ENCODE measurements at regions not wholly inside any gene's neighbourhood (a gene's known extent, or its start where the extent isn't known, plus 50 kb on each side); places are given as distances from the start of the nearest gene placed in this dataset.

DNA sequence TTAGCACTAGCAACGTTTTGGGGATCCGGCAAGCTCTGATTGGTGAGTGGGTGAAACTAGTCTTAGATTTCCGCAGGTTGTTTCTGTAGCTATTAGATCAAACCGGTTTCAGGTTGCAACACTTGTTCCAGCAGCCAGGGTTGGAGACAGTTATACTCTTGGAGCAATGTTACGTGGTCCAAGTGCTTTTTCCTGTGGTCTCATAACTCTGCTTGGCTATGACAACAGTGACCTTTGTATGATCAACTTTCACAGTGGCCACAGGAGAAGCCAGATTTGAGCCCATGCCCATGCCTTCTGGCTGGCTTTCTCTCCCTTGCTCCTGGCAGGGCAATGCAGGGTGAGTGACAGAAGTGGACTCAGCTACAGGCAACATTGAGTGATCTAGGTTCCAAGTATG, 84.5 kb upstream of the TAF1B start:
- DNase-seq: peak; percentile 75

DNA sequence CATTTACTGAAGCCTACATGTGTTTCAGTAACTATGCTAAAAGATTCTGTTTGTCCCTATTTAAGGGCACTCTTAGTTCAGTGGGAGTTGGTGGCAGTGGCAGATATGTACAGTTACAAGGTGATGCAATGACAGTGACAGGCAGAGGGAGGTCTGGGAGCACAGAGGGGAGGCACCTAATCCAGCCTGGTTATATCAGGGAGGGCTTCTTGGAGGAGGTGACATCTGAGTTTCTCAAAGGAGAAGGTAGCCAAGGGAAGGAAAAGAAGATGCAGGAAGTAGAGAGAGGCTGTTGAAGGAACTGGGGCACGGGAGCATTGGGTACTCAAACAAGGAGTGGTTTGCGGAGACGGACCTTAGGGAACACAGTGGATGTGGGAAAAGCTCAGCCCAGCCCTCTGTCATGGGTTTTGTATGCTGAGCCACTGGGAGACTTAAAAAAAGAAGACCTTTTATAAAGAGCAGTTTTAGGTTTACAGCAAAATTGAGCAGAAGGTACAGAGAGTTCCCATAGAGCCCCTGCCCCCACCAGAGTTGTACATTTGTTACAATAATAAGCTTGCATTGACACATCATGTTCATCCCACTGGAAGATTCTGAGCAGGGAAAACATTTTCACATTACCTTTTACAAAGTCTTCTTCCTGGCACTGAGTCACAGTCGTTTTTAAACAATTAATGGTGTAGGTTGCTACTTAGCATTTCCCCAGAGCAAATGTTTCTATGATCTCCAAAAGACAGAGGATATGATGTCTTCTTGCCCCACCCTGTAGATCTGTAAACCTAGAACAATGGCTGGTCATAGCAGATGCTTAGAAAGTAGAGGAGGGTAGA, 83.0 kb upstream of the TAF1B start:
- DNase-seq: no peak

DNA sequence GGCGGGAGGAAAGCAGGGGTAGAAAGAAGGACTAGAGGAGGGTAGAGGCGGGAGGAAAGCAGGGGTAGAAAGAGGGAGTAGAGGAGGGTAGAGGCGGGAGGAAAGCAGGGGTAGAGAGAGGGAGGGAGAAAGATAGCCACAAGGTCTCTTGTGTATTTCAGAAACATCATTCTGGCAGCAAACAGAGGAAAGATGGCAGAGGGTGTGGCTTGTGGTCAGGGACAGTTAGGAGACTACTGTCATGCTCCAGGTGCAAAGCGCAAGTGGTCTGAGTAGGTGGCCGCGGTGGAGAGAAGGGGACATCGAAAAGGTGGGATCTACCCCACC, 82.4 kb upstream of the TAF1B start:
- DNase-seq: no peak

DNA sequence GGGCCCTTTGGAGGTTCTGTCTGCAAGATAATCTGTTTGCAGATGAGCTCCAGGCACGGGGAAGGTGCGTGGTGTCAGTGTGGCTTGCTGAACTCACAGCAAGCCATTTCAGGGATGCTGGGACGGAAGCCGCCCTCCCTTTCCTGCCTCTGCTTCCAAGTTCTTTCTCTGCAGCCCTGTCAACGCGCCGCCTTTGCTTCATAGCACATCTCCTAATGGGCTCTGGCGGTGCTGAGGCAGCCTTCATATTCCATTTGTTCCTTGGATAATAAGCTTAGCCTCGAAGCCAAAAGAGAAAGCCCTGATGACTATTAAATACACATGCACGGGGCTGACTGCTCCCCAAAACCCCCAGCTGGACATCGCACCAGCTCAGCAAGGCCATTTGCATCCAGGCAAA, 81.7 kb upstream of the TAF1B start:
- DNase-seq: no peak

DNA sequence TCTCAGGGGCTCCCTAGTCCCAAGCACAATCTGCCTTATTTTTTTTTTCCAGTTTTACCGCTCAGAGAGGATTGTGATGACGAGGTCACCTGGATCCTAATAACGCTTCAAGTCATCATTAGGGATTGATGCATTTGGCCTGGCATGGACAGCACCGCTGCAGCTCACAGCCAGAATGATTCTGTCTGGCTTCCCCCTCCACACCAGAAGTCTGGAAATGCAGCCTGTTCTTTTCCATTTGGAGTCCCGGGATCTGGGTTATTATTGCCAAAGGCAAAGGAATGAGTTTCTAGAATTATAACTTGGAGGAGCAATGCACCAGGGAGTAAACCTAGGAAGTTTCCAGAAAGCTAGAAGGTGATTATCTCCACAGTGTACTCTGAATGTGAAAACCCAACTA, 81.1 kb upstream of the TAF1B start:
- no peak for DNase-seq

DNA sequence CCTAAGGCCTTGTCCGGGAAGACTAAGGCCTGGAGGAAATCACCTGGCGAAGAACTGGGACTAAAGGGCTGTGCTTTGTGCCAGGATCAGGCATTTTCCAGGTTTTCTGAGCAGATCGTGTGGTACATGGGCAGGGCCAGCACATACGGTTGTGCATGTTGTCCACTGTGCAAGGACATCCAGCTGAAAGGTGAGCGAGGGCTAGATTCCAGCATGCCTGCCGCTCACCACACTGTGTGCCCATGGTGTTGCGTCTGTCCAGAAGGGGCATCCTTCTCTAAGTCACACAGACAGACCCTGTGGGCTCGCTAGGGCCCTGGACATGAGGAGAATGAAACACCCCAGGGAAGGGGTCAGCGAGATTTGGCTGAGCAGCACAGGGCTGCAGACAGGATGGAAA, 80.3 kb upstream of the TAF1B start:
- no peak for DNase-seq

DNA sequence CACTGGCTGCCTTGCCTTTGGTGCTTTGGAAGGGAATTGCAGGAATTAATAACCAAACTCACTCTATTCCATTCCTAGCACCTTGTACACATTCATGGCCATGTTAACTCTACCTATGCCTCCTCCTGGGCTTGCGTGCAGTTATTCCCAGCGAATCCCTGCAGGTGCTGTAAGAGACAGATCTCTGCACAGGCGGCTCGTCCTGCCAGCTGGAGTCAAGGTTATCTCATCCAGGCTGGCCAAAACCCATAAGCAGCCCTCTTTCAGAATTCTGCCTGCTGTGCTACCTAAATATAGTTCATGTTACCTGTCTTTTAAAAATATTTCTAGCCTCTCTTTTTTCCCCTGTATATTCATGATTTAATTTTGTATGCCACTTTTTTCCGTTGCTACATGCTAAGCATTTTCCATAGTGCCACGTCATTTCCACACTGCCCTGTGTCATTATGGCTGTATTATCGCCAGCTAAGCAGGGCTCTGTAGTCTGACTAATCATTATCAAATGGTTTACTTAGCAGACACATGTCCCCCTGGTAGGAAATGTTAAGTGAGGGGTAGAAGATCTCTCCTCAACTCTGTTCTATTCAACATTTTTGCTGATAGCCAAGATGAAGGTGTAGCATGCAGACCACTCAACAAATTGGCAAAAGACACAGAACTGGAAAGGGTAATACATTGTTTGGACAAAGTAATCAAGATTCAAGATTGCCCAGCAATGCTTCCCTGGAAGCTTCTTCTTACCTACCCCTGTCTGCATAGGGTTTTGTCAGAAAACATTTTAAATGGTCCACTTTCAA, 79.7 kb upstream of the TAF1B start:
- DNase-seq: no peak

DNA sequence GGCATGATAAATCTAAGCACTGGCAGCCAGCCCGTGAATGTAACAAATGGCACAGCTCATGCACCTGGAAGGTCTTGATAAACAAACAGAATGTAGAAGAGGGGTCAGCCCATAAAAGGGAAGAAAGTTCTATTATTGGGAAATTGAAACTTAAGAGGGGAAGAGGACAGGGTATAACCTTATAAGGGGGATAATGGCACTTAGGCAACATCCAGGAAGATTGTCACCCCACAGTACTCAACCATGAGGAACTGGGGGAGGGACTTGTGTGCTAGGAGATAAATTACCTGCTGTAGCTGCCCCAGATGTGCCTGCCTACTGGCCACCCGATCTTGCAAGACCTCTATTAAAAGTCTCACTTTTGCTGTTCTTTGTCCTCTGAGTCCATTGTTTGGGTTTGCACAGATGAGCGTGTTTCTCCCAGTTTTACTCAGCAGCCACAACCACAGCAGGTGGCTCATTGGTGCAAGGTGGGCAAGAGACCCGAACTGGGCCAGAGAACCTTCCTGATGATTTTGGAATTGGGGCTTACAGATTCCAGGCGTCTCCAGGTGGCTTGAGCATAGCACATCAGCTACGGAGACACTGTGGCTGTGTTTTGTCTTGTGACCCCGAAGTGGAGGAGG, 79.0 kb upstream of the TAF1B start:
- no peak for DNase-seq

DNA sequence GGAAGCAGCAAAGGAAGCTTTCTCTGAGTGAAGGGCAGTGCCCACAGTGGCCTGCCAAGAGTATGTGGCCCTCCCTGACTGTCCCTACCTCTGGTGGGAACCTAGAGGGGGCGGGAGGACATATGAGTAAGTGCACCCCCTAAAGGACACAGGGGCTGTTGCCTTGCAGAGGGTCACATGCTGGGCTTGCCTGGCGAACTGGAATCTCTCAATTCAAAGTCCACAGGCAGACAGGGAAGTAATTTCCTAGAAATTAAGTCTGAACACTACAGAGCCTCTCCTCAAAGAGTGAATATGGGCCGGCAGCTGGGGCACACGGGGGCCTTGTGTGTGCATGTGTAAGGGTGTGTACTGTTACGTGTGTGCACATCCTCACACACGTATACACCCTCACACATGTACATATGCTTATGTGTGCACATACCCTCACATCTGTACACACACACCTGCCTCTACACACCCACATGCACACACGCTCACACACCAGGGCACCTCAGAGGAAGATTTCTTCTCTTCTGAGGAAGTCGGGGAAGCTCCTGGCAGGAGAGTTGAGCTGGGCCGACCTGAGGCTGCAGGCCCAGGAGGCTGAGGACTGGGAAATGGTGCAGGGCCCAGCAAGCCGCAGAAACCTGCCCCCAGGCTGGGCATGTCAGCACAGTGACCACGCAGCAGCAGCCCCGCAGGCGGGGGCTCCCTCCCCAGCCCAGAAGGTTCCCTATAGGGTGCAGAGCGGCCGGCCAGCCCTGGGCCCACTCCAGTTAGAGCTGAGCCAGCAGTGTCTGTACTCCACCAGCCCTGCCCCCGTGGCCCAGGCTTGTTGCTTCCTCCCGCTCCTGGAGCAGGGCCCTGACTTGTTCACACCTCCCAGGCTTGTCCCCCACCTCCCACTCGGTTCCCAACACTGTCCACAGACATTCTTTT, 77.4 kb upstream of the TAF1B start:
- DNase-seq: no peak

DNA sequence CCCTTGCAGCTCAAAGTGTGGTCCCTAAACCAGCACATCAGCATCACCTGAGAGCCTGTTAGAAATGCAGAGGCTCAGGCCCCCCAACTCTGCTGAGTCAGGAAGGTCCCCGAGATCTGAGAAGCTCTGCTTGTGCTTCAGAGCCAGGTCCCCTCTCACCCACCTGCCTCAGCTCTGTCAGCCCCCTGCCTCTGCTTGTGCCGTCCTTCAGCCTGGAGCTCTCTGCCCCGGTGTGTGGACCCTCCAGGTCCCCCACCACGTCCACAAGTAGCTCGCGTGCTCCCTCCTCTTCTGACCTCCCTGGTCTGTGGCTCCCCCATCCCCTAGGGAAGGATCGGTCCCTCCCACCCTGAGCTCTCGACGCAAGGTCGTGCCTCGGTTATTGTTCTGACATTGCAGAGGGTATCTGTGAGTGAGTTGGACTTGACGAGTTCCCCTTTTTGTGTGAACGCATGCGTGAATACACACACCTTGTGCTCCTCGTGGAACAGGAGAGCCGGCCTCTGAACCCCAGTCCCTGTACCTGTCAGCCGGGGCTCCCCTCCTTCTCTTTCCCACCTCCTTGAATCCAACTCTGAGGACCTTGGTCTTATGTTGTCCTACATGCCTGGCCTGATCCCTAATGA, 75.5 kb upstream of the TAF1B start:
- no peak for DNase-seq

DNA sequence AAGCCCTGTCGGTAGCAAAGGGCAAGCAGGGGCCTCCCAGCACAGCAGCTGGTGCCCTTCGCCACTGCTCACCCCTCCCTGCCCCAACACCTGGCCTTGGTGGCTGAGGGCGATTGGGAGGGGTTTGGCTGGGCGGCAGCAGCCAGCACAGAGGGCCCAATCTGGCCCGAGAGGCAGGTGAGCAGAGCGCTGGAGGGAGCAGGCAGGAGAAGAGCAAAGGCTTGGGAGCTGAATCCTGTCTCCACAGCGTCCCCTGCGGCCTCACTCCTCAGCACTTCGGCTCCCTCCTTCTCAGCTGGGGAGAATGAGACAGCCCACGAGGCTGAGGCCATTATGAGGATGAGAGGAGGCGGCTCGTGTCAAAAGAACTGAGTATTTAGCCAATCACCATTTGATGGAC, 74.9 kb upstream of the TAF1B start:
- DNase-seq: peak; percentile 98

DNA sequence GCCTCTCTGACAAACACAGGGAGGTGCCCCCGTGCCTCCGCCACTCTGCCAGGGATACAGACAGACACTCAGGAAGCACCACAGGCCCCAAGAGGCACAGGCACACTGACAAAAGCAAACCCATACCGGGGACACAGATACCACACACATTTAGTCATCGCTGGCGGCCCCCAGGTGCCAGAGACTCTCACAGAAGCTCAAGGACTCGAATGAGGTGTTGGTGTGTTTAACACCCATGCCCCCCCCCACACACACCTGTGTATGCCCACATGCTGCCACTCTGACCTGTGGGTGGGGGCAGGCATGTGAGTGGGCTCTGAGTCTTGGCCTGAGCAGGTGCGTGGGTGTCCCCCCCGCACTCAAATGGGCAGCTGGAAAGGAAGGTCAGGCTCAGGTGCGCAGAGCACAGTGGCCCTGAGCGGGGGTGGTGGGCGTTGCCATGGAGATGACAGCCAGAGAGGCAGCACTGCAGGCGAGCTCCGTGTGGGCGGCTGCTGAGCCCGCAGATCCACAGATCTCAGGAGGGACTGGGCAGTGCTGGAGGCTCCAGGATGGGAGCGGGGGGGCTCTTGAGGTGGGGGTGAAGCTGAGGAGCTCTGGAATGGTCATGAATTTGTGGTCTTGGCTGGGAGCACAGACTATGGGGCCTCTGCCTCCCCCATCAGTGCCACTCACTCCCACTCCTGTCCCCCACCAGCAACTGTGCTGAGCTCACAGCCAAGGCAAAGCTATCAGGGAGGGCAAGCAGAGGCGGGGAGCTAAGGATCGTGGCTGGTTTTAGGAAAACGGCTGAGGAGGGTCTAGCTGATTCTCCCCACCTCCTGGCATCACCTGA, 73.9 kb upstream of the TAF1B start:
- peak; percentile 37 for DNase-seq

DNA sequence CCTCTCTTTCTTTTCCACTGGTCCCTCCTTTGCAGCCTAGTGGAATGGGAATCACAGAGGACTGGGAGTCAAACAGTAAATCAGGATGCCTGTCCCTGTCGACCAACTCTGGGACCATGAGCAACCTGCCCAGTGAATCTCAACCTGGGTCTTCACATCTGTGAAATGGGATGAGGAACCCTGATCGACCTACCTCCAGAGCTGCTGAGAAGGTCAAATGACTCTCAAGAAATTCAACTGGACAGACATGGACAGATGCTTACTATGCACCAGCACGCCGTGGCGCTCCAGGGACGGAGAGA, 73.3 kb upstream of the TAF1B start:
- no peak for DNase-seq

DNA sequence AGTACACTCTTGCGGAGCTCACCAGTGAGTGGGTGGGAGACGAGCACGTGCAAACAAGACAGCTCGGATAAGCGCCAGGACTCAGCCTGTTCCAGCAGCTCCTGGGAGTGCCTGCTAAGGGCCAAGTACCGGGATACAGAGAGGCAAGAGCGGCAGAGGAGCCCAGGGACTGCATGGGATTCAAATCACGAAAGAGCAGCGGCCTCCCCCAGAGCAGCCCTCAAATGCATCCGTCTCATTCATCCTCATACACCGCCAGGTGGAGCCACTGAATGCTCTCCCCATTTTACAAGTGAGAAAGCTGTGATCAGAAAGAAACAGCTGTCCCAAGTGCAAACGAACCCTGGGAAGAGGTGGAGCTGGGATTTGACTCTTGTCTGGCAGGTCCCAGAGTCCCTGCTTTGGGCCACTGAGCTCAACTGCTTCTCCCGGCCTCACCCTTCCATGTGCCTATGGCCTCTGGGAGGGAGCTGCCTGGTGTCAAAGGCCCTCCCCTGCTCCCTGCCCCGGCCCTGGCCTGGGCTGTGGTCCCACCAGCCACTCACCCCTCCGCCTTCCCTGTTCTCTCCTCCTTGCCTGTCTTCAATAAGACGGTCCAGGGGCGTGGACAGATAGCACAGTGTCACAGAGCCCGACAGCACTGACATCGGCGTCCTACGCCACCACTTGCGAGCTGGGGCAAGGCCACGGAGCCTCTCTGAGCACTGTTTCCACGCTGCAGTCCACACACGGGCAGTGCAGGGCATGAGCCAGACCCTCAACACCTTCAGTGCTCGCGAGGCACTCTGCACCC, 72.8 kb upstream of the TAF1B start:
- peak; percentile 68 for DNase-seq

DNA sequence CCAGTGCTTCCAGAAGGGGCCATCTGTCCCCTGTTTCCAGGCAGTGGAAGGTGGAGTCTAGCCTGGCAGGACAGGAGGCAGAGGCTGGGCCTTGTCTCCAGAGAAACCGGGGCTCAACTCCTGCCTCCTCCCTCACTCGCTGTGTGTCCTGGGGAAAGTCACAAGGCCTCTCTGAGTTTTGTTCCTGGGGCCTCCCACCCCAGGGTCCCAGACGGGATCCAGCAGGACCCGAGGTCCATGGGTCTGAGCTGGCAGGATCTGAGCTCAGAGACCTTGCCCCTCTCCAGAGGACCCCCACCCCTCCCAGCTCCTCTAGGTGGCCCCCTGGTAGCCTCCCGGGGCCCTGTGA, 72.2 kb upstream of the TAF1B start:
- DNase-seq: no peak

DNA sequence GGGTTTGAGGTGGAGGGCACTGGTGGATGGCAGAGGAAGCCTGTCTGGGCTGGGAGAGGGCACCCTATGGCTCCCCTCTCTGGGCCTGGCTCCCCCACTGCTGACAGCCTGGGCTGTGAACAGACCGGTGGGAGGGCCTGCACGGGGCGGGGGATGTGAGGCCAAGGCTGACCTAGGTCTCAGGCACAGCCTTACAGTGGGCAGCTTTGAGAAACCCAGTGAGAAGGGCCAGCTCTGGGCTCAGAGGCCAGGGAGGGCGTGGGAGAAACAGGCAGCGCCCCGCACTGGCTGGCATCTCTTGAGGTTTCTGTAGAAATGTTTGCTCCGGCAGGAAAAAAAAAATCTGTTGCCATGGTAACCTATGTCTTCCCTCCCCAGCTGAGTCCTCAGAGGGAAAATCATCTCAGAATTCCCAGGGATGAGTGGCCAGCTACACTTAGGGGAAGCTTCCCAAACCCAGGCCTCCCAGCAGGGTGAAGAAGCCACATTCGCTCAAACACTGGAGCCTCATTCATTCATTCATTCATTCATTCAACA, 71.7 kb upstream of the TAF1B start:
- no peak for DNase-seq

DNA sequence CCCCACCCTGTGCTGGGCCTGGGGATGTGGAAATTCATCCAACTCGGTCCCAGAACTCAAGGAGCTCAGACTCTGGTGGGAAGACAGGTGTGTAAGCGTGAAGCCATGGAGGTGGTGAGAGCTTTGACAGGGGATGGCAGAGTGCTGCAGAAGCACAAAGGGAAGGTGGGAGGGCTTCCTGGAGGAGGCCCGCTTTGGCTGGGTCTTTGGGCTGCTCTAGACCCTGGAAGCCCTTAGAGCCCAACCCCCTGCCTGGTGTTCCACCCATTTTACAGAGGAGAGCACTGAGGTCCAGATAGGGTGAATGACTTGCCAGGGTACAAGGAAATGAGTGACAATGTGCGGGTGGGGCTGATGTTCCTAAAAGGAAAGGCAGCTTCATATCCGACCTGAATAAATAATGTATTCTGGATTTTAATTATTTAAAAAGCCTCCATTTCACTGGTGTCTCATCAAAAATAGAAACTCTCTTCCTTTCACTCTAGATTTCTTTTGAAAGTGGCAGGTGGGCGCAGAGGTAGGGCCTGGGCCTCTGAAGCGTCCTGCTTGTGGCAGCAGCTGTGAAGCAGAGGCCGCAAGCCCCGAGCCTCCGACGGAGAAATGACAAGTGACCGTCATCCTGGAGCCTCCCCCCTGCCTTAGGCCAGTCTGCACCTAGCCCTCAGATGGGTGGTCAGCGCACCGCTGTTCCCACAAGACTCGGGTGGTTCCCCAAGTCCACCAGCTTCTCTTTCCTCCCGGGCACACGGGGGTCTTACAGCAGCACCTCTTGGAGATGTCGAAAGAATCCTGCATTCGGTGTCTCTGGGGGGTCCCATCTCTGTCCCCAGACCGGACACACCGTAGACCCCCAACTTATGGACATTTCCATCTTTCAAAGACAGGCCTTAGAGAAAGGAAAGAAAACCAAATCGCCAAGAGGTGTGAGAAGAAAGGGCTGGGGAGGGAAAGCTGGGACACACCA, 71.0 kb upstream of the TAF1B start:
- no peak for DNase-seq

DNA sequence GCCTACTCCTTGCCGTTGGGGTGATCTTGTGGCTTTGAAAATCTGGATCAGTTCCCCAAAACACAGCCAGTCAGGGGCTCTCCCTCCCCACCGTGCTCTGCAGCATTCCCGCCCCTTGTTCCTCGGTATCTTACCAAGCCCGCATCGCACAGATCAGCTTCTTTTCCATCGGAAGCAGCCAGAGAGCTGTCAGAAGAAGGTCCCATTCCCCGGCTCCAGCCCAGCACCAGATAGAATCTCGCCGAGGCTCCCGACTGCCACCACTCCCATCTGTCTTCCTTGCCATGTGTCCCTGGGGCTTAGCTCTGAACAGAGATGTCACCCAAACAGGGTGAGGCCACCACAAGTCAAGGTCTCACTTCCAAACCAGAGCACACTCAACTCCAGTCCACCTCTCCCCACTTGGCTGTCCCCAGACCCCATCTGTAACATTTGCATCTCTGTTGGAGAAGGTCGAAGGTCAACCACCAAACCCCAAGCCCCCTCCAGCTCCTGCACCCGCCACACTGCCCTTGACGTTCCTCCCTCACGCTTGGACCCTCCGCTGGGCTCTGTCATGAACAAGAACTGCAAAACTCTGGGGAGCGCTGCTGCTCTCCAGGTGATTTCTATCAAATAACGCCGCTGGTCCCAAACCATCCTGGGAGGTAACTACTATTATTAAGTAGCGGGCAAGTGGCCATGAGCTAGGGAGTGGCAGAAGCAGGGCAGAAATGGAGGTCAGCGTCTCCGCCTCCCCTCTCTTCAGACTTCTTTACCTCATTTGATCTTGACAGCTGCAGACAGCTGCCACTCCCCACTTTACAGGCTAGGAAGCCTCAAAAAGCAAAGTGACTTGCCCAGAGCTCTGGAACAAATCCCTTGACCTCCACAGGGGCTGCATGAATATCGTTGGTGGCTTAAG, 70.0 kb upstream of the TAF1B start:
- no peak for DNase-seq

DNA sequence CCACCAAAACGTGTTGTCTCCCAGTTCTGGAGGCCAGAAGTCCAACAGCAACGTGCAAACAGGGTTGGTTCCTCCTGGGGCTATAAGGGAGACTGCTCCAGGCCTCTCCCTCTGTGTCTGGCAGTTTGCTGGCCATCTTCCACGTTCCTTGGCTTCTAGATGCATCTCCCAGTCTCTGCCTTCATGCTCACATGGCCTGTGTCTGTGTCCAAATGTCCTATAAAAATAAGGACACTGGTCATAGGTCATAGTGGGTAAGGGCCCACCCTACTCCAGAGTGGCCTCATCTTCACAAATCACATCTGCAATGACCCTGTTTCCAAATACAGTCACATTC, 69.4 kb upstream of the TAF1B start:
- DNase-seq: no peak

All from NCI-H510A treated with DMSO at 0.1 percent for 48 hours (cell line).